NCI-H345 treated with DMSO at 0.1 percent for 48 hours (cell line): ENCODE measurements at regions not wholly inside any gene's neighbourhood (a gene's known extent, or its start where the extent isn't known, plus 50 kb on each side); places are given as distances from the start of the nearest gene placed in this dataset.

Experiments
- DNase-seq: peaks from one replicate; lab custom pipeline; 2025; ENCODE audit not compliant: unreplicated experiment; lab: John Stamatoyannopoulos, UW

DNA sequence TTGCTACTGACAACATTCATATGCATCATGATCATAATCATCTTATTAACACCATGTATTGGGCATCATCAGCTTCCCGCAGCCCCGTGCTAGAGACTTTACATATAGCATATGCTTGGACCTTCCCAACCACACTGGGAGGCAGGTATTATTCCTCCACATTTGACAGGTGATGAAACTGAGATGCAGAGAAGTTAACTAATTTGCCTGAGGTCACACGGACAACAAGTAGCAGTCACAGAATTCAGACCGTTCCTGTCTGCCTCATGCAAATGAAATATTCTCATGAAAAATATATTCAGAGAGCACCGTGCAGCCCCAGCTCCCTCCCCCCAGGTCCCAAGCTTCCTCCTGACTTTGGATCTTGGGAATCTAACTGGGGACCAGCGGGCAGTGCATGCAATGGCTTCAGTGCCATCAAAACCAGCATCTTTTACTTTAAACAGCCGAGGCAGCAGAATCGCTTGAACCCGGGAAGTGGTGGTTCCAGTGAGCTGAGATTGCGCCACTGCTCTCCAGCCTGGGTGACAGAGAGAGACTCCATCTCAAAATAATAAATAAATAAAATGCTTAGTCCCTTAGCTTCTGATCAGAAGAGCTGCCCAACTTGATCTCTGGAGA lies 112.2 kb upstream of the GPR26 start:
- no peak for DNase-seq

DNA sequence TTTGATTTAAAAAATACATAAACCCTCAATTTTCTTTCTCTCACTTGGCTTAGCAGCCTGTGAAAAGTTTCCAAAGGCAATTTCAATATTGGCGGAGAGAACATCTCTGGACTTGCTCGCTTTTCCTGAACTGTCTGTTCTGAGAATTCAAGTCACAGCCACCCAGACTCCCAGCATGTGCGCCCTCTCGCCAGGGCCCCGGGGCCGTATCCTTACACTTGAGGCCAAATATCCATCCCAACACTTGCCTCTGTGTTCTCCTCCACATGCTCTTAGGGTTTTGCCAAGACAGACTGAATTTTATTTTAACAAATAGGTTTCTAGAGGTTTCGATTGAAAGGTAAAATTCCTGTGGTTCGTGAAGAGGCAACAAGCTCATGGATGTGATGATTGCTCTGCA lies 111.5 kb upstream of the GPR26 start:
- no peak for DNase-seq

GRCh38 chr10:123555616-123556015 lies 110.5 kb upstream of the GPR26 start:
- no peak for DNase-seq

- no peak for DNase-seq
These were observed 110.1 kb upstream of the GPR26 start for GRCh38 chr10:123556049-123556448.

DNA sequence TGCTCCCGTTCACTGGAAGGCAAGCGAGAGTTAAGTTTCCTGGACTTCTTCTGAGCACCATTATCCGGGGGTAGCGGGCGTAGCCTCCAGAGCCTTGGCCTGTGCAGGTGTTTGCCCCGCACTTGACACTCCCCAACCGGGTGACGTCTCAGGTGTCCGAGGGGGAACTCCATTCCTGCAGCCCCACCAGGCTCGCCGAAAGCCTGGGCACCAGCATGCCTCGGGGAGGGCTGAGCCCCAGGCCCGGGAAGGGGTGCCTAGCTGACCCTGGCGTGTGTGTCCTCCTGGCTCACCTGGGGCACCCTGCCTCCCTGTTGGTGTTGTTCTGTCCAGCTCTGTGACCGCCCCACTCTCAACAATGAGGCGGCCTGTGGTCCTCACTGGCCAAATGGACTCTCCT lies 109.4 kb upstream of the GPR26 start:
- DNase-seq: no peak

GRCh38 chr10:123557366-123558108 lies 108.6 kb upstream of the GPR26 start:
- DNase-seq: no peak

DNA sequence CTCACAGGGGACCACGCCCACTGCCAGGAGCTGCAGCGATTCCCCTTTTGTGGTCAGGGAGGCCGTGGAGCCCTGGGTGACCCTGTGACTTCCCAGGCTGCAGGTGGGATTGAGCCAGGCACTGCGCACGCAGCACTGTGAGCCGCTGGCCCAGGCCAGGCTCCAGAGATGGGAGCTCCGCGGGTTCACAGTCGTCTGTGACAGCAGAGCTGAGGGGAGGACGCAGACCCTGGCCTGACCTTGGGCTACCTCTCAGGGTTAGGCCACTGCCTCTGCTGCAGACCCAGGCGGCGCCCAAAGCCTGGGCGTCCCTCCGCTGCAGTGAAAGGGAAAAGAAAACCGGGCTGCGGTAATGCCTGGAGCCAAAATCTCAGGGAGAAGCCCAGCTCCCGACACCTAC lies 107.5 kb upstream of the GPR26 start:
- no peak for DNase-seq

- no peak for DNase-seq
These were observed 106.9 kb upstream of the GPR26 start for GRCh38 chr10:123559066-123559822.

- no peak for DNase-seq
These were observed 106.4 kb upstream of the GPR26 start for GRCh38 chr10:123559823-123560092.

- DNase-seq: no peak
These were observed 105.6 kb upstream of the GPR26 start for GRCh38 chr10:123560301-123561140.

DNA sequence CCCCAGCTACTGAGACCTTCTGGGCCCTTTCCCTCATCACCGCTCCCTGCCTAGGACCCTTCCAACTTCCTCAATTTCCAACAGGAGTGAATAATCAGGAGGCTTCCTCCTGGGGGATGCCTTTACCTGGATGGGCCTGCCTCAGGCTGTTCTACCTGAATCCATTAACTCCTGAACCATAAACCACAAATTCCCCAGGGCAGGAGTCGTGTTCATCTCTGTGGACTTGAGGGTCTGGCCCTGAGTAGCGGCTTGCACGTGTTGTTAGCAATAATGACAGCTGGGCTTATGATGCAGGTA lies 105.1 kb upstream of the GPR26 start:
- DNase-seq: no peak

DNA sequence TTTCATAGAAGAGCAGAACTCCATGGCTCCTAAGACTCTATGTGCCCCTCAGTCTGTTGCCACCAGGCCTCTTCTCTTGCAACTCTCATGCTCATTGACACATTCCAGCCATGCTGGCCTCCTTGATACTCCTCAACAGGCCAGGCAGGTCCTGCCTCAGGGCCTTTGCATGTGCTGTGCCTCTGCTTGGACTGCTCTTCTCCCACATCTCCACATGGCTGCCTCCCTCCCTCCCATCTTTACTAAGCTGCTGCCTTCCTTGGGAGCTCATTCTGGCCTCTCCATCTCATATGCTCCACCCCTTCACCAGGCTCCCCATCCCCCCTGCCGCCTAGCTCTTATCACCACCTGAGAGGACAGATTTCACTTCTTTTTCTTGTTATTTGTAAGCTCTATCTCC lies 103.8 kb upstream of the GPR26 start:
- no peak for DNase-seq

DNA sequence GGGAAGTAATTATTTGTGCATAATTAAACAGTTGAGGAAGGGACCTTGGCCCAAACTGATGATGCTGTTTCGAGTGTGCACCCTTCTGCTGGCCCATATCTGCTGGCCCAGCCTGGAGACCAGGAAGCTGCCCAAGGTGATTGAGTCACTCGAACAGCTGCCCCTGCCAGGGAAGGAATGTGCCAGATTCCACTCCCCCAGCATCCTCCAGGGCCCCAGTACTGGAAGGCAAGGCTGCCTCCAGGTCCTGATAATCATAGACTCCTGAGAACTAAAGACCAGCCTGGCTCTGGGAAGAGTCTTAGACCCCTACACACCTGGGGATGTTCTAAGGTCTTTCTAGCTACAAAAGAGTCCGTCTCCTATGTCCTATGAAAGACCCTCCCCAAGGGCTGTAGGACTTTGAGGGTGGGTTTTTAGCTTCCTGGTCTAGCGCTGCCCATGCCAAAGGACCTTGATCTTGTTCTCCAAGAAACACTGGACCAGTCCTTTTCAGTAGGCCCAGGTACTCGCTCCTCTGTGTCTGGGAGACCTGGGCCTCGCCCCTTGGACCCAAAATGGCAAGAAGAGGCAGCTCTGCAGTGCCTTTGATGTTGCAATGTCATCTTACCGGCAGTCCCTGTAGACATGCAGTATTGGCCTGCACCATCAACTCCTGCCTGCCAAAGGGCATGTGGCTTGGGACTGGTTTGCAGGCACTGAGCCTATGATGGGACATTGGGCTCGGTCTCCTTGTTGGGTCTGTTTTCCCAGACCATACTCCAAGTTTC lies 103.2 kb upstream of the GPR26 start:
- no peak for DNase-seq

DNA sequence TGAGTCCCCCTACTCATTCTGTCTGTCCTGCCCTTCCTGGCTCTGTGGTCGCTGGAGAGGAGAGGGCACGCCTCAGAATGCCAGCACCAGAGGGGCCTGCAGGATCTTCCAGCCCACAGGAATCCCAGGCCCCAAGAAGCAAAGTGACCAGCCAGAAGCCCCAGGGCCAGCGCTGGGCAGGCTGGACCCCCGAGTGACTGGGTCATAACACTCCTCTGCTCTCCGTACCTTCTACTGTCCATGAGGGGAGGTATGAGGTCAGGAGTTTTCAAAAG lies 102.6 kb upstream of the GPR26 start:
- DNase-seq: no peak

- no peak for DNase-seq
These were observed 102.2 kb upstream of the GPR26 start for GRCh38 chr10:123563994-123564393.

DNA sequence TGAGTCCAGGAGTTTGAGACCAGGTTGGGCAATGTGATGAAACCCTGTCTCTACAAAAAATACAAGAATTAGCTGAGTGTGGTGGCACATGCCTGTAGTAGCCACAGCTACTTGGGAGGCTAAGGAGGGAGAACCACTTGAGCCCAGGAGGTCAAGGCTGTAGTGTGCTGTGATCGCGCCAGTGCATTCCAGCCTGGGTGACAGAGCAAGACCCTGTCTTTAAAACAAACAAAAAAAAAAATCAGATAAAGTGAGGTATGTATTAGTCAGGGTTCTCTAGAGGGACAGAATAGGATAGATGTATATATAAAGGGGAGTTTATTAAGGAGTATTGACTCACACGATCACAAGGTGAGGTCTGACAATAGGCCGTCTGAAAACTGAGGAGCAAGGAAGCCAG lies 101.5 kb upstream of the GPR26 start:
- DNase-seq: no peak

GRCh38 chr10:123565691-123566660 lies 100.2 kb upstream of the GPR26 start:
- no peak for DNase-seq

DNA sequence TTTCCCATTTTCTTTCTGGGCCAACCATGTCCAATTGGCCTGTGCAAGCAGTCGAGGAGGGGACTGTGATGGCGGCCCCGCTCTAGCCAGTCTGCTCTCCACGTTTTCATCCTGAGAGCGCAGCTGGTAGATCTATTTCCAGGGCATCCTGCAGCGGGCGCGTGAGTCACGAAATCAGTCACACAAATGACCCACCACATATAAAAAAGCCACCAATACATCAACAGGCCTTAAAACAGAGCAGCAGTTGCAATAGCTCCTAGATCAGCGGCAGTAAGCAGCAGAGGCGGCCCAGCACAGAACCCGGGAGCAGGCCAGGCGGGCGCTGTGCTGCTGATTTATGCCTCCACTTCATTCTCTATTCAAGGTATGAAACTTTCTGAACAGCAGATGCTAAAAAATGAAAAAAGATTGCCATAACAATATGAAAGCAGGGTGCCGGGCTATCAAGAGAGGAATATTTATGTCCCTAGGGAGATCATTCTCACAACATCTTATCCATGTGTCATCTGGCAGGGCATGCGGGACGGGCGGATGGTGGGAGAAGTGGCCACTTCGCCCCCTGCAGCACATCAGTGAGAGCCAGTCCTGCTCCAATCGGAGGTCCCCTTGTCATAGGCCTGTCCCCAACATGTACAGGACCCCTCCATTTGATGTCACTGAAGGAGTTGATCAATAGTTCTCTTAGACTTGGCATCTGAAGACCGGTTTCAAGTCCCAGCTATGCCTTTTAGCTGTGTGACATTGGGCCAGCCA lies 98.0 kb upstream of the GPR26 start:
- DNase-seq: no peak

GRCh38 chr10:123568751-123569150 lies 97.4 kb upstream of the GPR26 start:
- DNase-seq: no peak
